Subcutaneous abdominal adipose tissue (tissue), 5 donors: ENCODE measurements at regions not wholly inside any gene's neighbourhood (a gene's known extent, or its start where the extent isn't known, plus 50 kb on each side); places are given as distances from the start of the nearest gene placed in this dataset.
"Not testable (repeated sequence)": the region's sequence is repeated elsewhere in the genome, so short reads cannot be mapped to it uniquely, and the experiment has no call there.

Source experiments
- H3K27ac ChIP-seq: one replicate; pipeline ENCODE4 v1.7.0; 2013; ENCODE audit warnings: low read depth, mild to moderate bottlenecking, inconsistent platforms, low read length, moderate library complexity
- H3K27me3 ChIP-seq, 5 donors: one replicate each; pipeline ENCODE4 v1.7.0; 2013; ENCODE audit warnings: low read length in 5 of 5, inconsistent platforms in 1 of 5; ENCODE audit not compliant: control insufficient read depth in 5 of 5, insufficient read depth in 4 of 5
- H3K36me3 ChIP-seq, 5 donors: one replicate each; pipeline ENCODE4 v1.7.0; 2013; ENCODE audit warnings: low read length in 5 of 5; ENCODE audit not compliant: control insufficient read depth in 5 of 5, insufficient read depth in 5 of 5
- H3K4me1 ChIP-seq, 5 donors: one replicate each; pipeline ENCODE4 v1.7.0; 2013; ENCODE audit warnings: low read length in 5 of 5, mild to moderate bottlenecking in 3 of 5, moderate library complexity in 1 of 5; ENCODE audit not compliant: control insufficient read depth in 5 of 5, insufficient read depth in 5 of 5
- H3K4me3 ChIP-seq, 5 donors: one replicate each; pipeline ENCODE4 v1.7.0; 2013; ENCODE audit warnings: low read length in 5 of 5, low read depth in 1 of 5
- H3K9ac ChIP-seq, 5 donors: one replicate each; pipeline ENCODE4 v1.7.0; 2013; ENCODE audit warnings: low read length in 5 of 5, mild to moderate bottlenecking in 4 of 5, moderate library complexity in 3 of 5
- H3K9me3 ChIP-seq, 5 donors: one replicate each; pipeline ENCODE4 v1.7.0; 2013; ENCODE audit warnings: low read length in 5 of 5; ENCODE audit not compliant: control insufficient read depth in 5 of 5
- donor health status: healthy.
- donor health status: healthy.
- donor health status: healthy.
- donor health status: healthy.
- donor health status: healthy.

DNA sequence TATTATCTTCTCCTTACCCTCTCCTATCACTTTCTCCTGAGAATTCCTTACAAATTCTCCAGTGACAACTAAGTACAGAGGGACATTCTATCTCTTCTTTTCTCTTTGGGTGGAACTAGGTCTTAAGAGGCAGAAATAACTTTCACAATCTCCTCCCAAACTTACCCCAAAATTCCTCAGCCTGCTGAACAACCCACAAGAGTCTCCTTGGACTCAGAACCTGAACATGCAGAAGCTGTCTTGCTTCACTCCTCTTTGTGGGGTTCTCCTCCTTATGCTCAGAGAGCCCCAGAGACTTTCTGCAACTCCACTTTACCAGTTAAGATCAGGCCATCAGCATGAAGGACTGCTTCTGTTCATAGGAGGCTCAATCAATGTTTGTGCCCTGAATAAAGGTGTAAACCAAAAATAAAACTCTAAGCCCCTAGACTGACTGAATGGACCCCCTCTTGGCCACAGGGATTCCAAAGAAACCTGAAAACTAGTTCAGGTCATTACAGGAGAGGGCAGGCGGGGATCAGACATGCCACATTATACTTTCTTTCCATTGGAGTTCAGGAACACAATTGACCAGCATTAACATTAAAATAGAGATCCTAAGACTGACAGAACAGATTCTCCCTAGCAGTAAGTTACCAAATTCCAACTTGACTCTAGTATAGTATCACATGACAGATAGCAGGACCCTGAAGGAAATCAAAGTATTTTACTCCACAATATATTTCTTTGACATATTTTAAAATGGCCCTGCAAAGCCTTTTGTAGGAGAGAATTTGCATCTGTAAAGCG lies 179.7 kb upstream of the FBXL17 start:
- Histone ChIP-seq H3K27ac (peak overlapping the region; percentile 88), H3K27me3 (no peaks in the 10 kb centered on the region), H3K9me3 (no peaks in the 10 kb centered on the region), H3K9ac (peak overlapping the region in 1 of 5 donors; percentile 63), H3K4me3 (no peak overlapping the region), H3K4me1 (peaks cover 0 to 16% (median 14%) of the 10 kb centered on the region in 5 donors), H3K36me3 (no peaks in the 10 kb centered on the region)

- peak overlapping the region; percentile 88 for H3K27ac ChIP-seq
- H3K4me1 ChIP-seq = peaks cover 0 to 16% (median 14%) of the 10 kb centered on the region in 5 donors
- no peak overlapping the region for H3K4me3 ChIP-seq
- H3K9ac ChIP-seq = peak overlapping the region in 3 of 5 donors; percentile 35 to 63 (median 45)
- no peaks in the 10 kb centered on the region for H3K9me3 ChIP-seq
- no peaks in the 10 kb centered on the region for H3K27me3 ChIP-seq
- no peaks in the 10 kb centered on the region for H3K36me3 ChIP-seq
Measured at GRCh38 chr5:108560581-108560980, 178.7 kb upstream of the FBXL17 start.

- Histone ChIP-seq H3K36me3 (no peaks in the 10 kb centered on the region), H3K4me3 (no peak overlapping the region), H3K9me3 (no peaks in the 10 kb centered on the region), H3K4me1 (peaks cover 0 to 16% (median 14%) of the 10 kb centered on the region in 5 donors), H3K27ac (peak overlapping the region; percentile 74), H3K27me3 (no peaks in the 10 kb centered on the region), H3K9ac (no peak overlapping the region)
Measured at GRCh38 chr5:108560166-108560565, 178.3 kb upstream of the FBXL17 start.

DNA sequence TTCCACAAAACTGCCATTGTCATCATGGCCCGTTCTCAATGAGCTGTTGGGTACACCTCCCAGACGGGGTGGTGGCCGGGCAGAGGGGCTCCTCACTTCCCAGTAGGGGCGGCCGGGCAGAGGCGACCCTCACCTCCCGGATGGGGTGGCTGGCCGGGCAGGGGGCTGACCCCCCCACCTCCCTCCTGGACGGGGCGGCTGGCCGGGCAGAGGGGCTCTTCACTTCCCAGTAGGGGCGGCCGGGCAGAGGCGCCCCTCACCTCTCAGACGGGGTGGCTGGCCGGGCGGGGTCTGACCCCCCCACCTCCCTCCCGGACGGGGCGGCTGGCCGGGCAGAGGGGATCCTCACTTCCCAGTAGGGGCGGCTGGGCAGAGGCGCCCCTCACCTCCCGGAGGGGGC lies 176.9 kb upstream of the FBXL17 start:
- not testable (repeated sequence) for H3K4me3 ChIP-seq, H3K27ac ChIP-seq, H3K27me3 ChIP-seq, H3K9ac ChIP-seq, H3K9me3 ChIP-seq, H3K36me3 ChIP-seq
- H3K4me1 ChIP-seq = peaks cover 0 to 16% (median 14%) of the 10 kb centered on the region in 5 donors

DNA sequence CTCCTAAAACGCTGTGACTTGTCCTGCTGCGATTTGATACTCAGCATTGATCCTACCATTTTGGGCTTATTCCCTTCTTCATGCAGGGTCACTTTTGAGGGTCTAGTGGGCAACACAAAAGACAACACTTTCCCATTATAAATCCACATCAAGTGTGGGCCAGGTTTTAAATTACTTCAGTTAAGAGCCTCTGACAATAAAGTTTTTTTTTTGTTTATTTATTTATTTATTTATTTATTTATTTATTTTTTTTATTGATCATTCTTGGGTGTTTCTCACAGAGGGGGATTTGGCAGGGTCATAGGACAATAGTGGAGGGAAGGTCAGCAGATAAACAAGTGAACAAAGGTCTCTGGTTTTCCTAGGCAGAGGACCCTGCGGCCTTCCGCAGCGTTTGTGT lies 176.2 kb upstream of the FBXL17 start:
- not testable (repeated sequence) for H3K9me3 ChIP-seq, H3K36me3 ChIP-seq, H3K27ac ChIP-seq, H3K27me3 ChIP-seq, H3K4me3 ChIP-seq, H3K9ac ChIP-seq
- H3K4me1 ChIP-seq = peaks cover 0 to 16% (median 14%) of the 10 kb centered on the region in 5 donors

DNA sequence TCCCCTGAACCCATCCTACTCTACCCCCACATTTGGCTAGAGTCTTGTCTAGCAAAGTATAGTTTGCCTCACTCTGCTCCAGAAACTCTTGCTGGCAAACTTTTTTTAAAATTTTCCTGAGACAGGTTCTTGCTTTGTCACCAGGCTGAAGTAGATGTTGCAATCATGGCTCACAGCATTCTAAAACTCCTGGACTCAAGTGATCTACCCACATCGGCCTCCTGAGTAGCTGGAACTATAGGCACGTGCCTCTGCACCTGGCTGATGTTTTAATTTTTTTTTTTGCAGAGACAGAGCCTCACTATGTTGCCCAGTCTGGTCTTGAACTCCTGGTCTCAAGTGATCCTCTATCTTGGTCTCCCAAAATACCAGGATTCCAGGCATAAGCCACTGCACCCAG lies 175.8 kb upstream of the FBXL17 start:
- Histone ChIP-seq H3K9ac (no peak overlapping the region), H3K27ac (no peak overlapping the region), H3K4me3 (no peak overlapping the region), H3K4me1 (peaks cover 0 to 16% (median 14%) of the 10 kb centered on the region in 5 donors), H3K36me3 (no peaks in the 10 kb centered on the region), H3K9me3 (no peaks in the 10 kb centered on the region), H3K27me3 (no peaks in the 10 kb centered on the region)

GRCh38 chr5:108556441-108557145 lies 174.7 kb upstream of the FBXL17 start:
- no peaks in the 10 kb centered on the region for H3K36me3 ChIP-seq
- H3K27ac ChIP-seq = no peak overlapping the region
- H3K9ac ChIP-seq = no peak overlapping the region
- H3K9me3 ChIP-seq = no peaks in the 10 kb centered on the region
- no peaks in the 10 kb centered on the region for H3K27me3 ChIP-seq
- H3K4me3 ChIP-seq = no peak overlapping the region
- peaks cover 0 to 14% (median 13%) of the 10 kb centered on the region in 5 donors for H3K4me1 ChIP-seq

GRCh38 chr5:108548684-108549596 lies 167.0 kb upstream of the FBXL17 start:
- H3K4me3 ChIP-seq = no peak overlapping the region
- no peak overlapping the region for H3K9ac ChIP-seq
- peaks cover 0 to 16% (median 5%) of the 10 kb centered on the region in 5 donors for H3K4me1 ChIP-seq
- H3K36me3 ChIP-seq = no peaks in the 10 kb centered on the region
- H3K27ac ChIP-seq = no peak overlapping the region
- no peaks in the 10 kb centered on the region for H3K9me3 ChIP-seq
- H3K27me3 ChIP-seq = no peaks in the 10 kb centered on the region

- no peaks in the 10 kb centered on the region for H3K36me3 ChIP-seq
- no peak overlapping the region for H3K4me3 ChIP-seq
- H3K4me1 ChIP-seq = peaks cover 0 to 16% (median 5%) of the 10 kb centered on the region in 5 donors
- no peaks in the 10 kb centered on the region for H3K9me3 ChIP-seq
- no peak overlapping the region for H3K9ac ChIP-seq
- H3K27ac ChIP-seq = no peak overlapping the region
- no peaks in the 10 kb centered on the region for H3K27me3 ChIP-seq
Measured at GRCh38 chr5:108546939-108547338, 165.0 kb upstream of the FBXL17 start.
